ENCODE measurements at regions not wholly inside any gene's neighbourhood (a gene's known extent, or its start where the extent isn't known, plus 50 kb on each side); places are given as distances from the start of the nearest gene placed in this dataset.

GRCh38 chr4:74625981-74626380 lies 168.3 kb downstream of the BTC start:
- DNase-seq (ENCODE audit: low spot score): no peak
- Mint-ChIP-seq H3K4me1 (ENCODE audit: unreplicated experiment) (no peaks in the 10 kb centered on the region), H3K27ac (ENCODE audit: unreplicated experiment) (no peak overlapping the region), H3K4me3 (ENCODE audit: unreplicated experiment) (no peak overlapping the region), H3K36me3 (ENCODE audit: low read depth, unreplicated experiment) (no peaks in the 10 kb centered on the region), H3K9me3 (ENCODE audit: unreplicated experiment) (no peaks in the 10 kb centered on the region), H3K27me3 (ENCODE audit: unreplicated experiment) (no peaks in the 10 kb centered on the region)
- no peak for TF ChIP-seq CTCF (IDR thresholded peaks at IDR 0.05; ENCODE audit: unreplicated experiment)

DNA sequence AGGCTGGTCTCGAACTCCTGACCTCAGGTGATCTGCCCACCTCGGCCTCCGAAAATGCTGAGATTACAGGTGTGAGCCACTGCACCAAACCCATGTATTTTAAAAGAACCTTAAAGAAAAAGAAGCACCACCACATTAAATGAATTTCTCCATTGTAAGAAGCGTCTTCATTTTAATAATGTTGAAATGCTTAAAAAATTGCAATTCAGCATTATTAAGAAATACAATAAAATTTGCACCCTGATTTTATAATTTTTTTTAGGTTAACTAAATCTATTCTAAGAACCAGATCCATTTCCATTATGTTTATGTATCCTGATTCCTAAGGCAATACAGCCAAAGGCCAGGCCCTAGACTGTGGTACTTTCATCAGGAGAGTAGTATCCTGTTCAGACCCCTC lies 167.2 kb downstream of the BTC start:
- no peaks in the 10 kb centered on the region for H3K9me3 Mint-ChIP-seq (ENCODE audit: unreplicated experiment)
- H3K4me3 Mint-ChIP-seq (ENCODE audit: unreplicated experiment): no peak overlapping the region
- no peak for DNase-seq (ENCODE audit: low spot score)
- no peak for TF ChIP-seq CTCF (IDR thresholded peaks at IDR 0.05; ENCODE audit: unreplicated experiment)
- no peaks in the 10 kb centered on the region for H3K4me1 Mint-ChIP-seq (ENCODE audit: unreplicated experiment)
- no peaks in the 10 kb centered on the region for H3K36me3 Mint-ChIP-seq (ENCODE audit: low read depth, unreplicated experiment)
- no peak overlapping the region for H3K27ac Mint-ChIP-seq (ENCODE audit: unreplicated experiment)
- no peaks in the 10 kb centered on the region for H3K27me3 Mint-ChIP-seq (ENCODE audit: unreplicated experiment)

GRCh38 chr4:74627504-74627903 lies 166.8 kb downstream of the BTC start:
- Mint-ChIP-seq H3K4me3 (ENCODE audit: unreplicated experiment) (no peak overlapping the region), H3K27ac (ENCODE audit: unreplicated experiment) (no peak overlapping the region), H3K27me3 (ENCODE audit: unreplicated experiment) (no peaks in the 10 kb centered on the region), H3K9me3 (ENCODE audit: unreplicated experiment) (no peaks in the 10 kb centered on the region), H3K4me1 (ENCODE audit: unreplicated experiment) (no peaks in the 10 kb centered on the region), H3K36me3 (ENCODE audit: low read depth, unreplicated experiment) (no peaks in the 10 kb centered on the region)
- DNase-seq (ENCODE audit: low spot score): no peak
- no peak for TF ChIP-seq CTCF (IDR thresholded peaks at IDR 0.05; ENCODE audit: unreplicated experiment)

GRCh38 chr4:74628852-74629620 lies 165.3 kb downstream of the BTC start:
- no peak overlapping the region for H3K4me3 Mint-ChIP-seq (ENCODE audit: unreplicated experiment)
- no peak for DNase-seq (ENCODE audit: low spot score)
- no peak overlapping the region for H3K27ac Mint-ChIP-seq (ENCODE audit: unreplicated experiment)
- H3K27me3 Mint-ChIP-seq (ENCODE audit: unreplicated experiment): no peaks in the 10 kb centered on the region
- no peaks in the 10 kb centered on the region for H3K9me3 Mint-ChIP-seq (ENCODE audit: unreplicated experiment)
- no peaks in the 10 kb centered on the region for H3K4me1 Mint-ChIP-seq (ENCODE audit: unreplicated experiment)
- H3K36me3 Mint-ChIP-seq (ENCODE audit: low read depth, unreplicated experiment): no peaks in the 10 kb centered on the region
- TF ChIP-seq CTCF (IDR thresholded peaks at IDR 0.05; ENCODE audit: unreplicated experiment): no peak

GRCh38 chr4:74630551-74630950 lies 163.8 kb downstream of the BTC start:
- no peak for TF ChIP-seq CTCF (IDR thresholded peaks at IDR 0.05; ENCODE audit: unreplicated experiment)
- no peak for DNase-seq (ENCODE audit: low spot score)
- Mint-ChIP-seq H3K9me3 (ENCODE audit: unreplicated experiment) (no peaks in the 10 kb centered on the region), H3K27ac (ENCODE audit: unreplicated experiment) (no peak overlapping the region), H3K36me3 (ENCODE audit: low read depth, unreplicated experiment) (no peaks in the 10 kb centered on the region), H3K4me1 (ENCODE audit: unreplicated experiment) (no peaks in the 10 kb centered on the region), H3K4me3 (ENCODE audit: unreplicated experiment) (no peak overlapping the region), H3K27me3 (ENCODE audit: unreplicated experiment) (no peaks in the 10 kb centered on the region)

Measured in endothelial cell (in vitro differentiated cells).